GM23338 (cell line): ENCODE measurements at regions not wholly inside any gene's neighbourhood (a gene's known extent, or its start where the extent isn't known, plus 50 kb on each side); places are given as distances from the start of the nearest gene placed in this dataset.

Experiments
- ATAC-seq: fragments of 200-7000 bp; cut with Tn5 transposase; 3 replicates; pipeline ENCODE4 v1.9.1; 2020
- DNase-seq: peaks from one replicate; pipeline ENCODE4 v3.0.0-alpha.2; 2015; ENCODE audit warnings: low spot score
- H2AFZ ChIP-seq: fragments of 200-600 bp; sonication (generic); 2 replicates; pipeline ENCODE4 v1.8.0; 2016; ENCODE audit warnings: antibody characterized with exemption, mild to moderate bottlenecking, moderate library complexity
- H3F3A ChIP-seq: fragments of 200-600 bp; sonication (generic); replicated peaks from 2 replicates; pipeline ENCODE4 v1.8.0; 2017; ENCODE audit warnings: antibody characterized with exemption, mixed run types, low read depth
- H3K27ac ChIP-seq: fragments of 200-600 bp; sonication (generic); 2 replicates; pipeline ENCODE4 v1.6.1; 2016; ENCODE audit warnings: low read depth
- H3K27me3 ChIP-seq: fragments of 200-600 bp; sonication (generic); 2 replicates; pipeline ENCODE4 v1.8.0; 2016; ENCODE audit warnings: mild to moderate bottlenecking, mixed run types, moderate library complexity; ENCODE audit not compliant: insufficient read depth
- H3K36me3 ChIP-seq: fragments of 200-600 bp; sonication (generic); 2 replicates; pipeline ENCODE4 v1.8.0; 2016; ENCODE audit warnings: mild to moderate bottlenecking; ENCODE audit not compliant: insufficient read depth
- H3K4me1 ChIP-seq: fragments of 200-600 bp; sonication (generic); 2 replicates; pipeline ENCODE4 v1.8.0; 2016; ENCODE audit warnings: mild to moderate bottlenecking, moderate library complexity; ENCODE audit not compliant: insufficient read depth
- H3K4me2 ChIP-seq: fragments of 200-600 bp; sonication (generic); 2 replicates; pipeline ENCODE4 v1.7.1; 2017; ENCODE audit warnings: mixed run types
- H3K4me3 ChIP-seq: fragments of 200-600 bp; sonication (generic); 2 replicates; pipeline ENCODE4 v1.6.1; 2016; ENCODE audit warnings: mixed run types
- H3K79me2 ChIP-seq: fragments of 200-600 bp; sonication (generic); replicated peaks from 2 replicates; pipeline ENCODE4 v1.8.0; 2017; ENCODE audit warnings: mild to moderate bottlenecking; ENCODE audit not compliant: insufficient read depth
- H3K9me2 ChIP-seq: fragments of 200-600 bp; sonication (generic); 2 replicates; pipeline ENCODE4 v1.8.0; 2017; ENCODE audit not compliant: insufficient read depth
- H4K20me1 ChIP-seq: fragments of 200-600 bp; sonication (generic); replicated peaks from 2 replicates; pipeline ENCODE4 v1.8.0; 2017; ENCODE audit warnings: mild to moderate bottlenecking; ENCODE audit not compliant: insufficient read depth
- H3K27ac Mint-ChIP-seq: 2 replicates; pipeline ENCODE4 v1.8.0; 2020; ENCODE audit warnings: inconsistent platforms, mild to moderate bottlenecking, moderate library complexity, mixed read lengths
- H3K27me3 Mint-ChIP-seq: 3 replicates; pipeline ENCODE4 v1.8.0; 2022; ENCODE audit warnings: low read depth, mild to moderate bottlenecking, moderate library complexity, mixed read lengths, inconsistent platforms; ENCODE audit not compliant: insufficient read depth, poor library complexity
- H3K36me3 Mint-ChIP-seq: 3 replicates; pipeline ENCODE4 v1.8.0; 2021; ENCODE audit warnings: low read depth, mild to moderate bottlenecking, inconsistent platforms, moderate library complexity, mixed read lengths
- H3K4me1 Mint-ChIP-seq: 3 replicates; pipeline ENCODE4 v1.8.0; 2020; ENCODE audit warnings: mild to moderate bottlenecking, inconsistent platforms, mixed read lengths
- H3K4me3 Mint-ChIP-seq: 3 replicates; pipeline ENCODE4 v1.8.0; 2021; ENCODE audit warnings: moderate library complexity, mild to moderate bottlenecking, inconsistent platforms, mixed read lengths
- H3K9me3 Mint-ChIP-seq: 3 replicates; pipeline ENCODE4 v1.8.0; 2020; ENCODE audit warnings: moderate library complexity, mild to moderate bottlenecking, inconsistent platforms, mixed read lengths
- STAT1 ChIP-seq: IDR thresholded peaks from one replicate; pipeline ENCODE4 v1.6.1; 2016; ENCODE audit warnings: antibody characterized with exemption; ENCODE audit not compliant: unreplicated experiment
- ZNF331 ChIP-seq: fragments of 250-450 bp; sonication (Bioruptor Pico); IDR thresholded peaks from 2 replicates; pipeline ENCODE4 v1.5.0; 2020; ENCODE audit warnings: low read depth, mild to moderate bottlenecking, moderate library complexity
- TF ChIP-seq, protein P1 (sequence below): IDR thresholded peaks from 2 replicates; pipeline ENCODE4 v1.6.1; 2016; ENCODE audit warnings: antibody characterized with exemption
- TF ChIP-seq, protein P2 (sequence below): fragments of 250-450 bp; sonication (Bioruptor Pico); IDR thresholded peaks from 2 replicates; pipeline ENCODE4 v1.5.0; 2020; ENCODE audit warnings: mild to moderate bottlenecking, moderate library complexity

DNA sequence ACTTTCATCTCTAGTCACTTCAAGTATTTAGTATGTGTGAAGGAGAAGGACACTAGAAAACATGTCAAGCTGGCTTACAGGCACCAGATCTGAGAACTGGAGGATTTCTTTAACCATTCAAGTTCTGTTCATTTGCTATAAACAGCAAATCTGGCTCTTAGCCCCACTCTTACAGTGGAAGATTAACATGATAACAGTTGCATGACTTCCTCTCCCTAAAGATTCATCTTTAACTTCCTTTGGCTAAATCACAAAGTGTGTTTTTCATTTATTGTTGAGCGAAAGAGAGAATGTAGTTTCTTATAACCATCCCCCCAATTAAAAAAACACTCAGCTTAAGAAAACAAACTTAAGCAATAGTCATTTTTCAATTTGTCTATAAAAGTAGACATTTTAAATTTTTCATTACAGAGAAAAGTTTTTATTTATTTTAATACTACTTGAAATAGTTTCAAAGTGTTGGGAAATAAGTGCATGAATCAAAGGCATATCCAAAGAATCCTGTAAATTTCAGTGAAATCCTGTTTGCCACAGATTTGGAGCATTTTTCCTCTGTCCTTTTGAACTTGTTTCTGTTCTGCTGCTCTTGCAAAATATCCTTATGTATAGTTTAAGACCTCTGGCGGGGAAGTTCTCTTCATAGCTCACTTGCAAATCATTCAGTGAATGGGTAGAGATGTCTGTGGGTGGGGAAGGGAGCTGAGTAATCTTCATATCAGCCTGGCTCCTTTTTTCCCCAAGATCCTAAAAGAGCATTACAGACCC is 241.0 kb upstream of the RBBP8 start:
- H3K4me2 ChIP-seq = peak overlapping the region; percentile 68
- no peaks in the 10 kb centered on the region for H4K20me1 ChIP-seq
- H3K9me2 ChIP-seq = 0 out of 2 replicates have a peak, but pooled peaks cover 5% of the 10 kb centered on the region
- H2AFZ ChIP-seq = no peak overlapping the region
- DNase-seq (no peak), ATAC-seq (no peak)
- TF ChIP-seq STAT1 (no peak), ZNF331 (CRISPR knock-in tag) (no peak)
- TF ChIP-seq, protein P1, sequence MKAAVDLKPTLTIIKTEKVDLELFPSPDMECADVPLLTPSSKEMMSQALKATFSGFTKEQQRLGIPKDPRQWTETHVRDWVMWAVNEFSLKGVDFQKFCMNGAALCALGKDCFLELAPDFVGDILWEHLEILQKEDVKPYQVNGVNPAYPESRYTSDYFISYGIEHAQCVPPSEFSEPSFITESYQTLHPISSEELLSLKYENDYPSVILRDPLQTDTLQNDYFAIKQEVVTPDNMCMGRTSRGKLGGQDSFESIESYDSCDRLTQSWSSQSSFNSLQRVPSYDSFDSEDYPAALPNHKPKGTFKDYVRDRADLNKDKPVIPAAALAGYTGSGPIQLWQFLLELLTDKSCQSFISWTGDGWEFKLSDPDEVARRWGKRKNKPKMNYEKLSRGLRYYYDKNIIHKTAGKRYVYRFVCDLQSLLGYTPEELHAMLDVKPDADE = no peak
- TF ChIP-seq, protein P2, sequence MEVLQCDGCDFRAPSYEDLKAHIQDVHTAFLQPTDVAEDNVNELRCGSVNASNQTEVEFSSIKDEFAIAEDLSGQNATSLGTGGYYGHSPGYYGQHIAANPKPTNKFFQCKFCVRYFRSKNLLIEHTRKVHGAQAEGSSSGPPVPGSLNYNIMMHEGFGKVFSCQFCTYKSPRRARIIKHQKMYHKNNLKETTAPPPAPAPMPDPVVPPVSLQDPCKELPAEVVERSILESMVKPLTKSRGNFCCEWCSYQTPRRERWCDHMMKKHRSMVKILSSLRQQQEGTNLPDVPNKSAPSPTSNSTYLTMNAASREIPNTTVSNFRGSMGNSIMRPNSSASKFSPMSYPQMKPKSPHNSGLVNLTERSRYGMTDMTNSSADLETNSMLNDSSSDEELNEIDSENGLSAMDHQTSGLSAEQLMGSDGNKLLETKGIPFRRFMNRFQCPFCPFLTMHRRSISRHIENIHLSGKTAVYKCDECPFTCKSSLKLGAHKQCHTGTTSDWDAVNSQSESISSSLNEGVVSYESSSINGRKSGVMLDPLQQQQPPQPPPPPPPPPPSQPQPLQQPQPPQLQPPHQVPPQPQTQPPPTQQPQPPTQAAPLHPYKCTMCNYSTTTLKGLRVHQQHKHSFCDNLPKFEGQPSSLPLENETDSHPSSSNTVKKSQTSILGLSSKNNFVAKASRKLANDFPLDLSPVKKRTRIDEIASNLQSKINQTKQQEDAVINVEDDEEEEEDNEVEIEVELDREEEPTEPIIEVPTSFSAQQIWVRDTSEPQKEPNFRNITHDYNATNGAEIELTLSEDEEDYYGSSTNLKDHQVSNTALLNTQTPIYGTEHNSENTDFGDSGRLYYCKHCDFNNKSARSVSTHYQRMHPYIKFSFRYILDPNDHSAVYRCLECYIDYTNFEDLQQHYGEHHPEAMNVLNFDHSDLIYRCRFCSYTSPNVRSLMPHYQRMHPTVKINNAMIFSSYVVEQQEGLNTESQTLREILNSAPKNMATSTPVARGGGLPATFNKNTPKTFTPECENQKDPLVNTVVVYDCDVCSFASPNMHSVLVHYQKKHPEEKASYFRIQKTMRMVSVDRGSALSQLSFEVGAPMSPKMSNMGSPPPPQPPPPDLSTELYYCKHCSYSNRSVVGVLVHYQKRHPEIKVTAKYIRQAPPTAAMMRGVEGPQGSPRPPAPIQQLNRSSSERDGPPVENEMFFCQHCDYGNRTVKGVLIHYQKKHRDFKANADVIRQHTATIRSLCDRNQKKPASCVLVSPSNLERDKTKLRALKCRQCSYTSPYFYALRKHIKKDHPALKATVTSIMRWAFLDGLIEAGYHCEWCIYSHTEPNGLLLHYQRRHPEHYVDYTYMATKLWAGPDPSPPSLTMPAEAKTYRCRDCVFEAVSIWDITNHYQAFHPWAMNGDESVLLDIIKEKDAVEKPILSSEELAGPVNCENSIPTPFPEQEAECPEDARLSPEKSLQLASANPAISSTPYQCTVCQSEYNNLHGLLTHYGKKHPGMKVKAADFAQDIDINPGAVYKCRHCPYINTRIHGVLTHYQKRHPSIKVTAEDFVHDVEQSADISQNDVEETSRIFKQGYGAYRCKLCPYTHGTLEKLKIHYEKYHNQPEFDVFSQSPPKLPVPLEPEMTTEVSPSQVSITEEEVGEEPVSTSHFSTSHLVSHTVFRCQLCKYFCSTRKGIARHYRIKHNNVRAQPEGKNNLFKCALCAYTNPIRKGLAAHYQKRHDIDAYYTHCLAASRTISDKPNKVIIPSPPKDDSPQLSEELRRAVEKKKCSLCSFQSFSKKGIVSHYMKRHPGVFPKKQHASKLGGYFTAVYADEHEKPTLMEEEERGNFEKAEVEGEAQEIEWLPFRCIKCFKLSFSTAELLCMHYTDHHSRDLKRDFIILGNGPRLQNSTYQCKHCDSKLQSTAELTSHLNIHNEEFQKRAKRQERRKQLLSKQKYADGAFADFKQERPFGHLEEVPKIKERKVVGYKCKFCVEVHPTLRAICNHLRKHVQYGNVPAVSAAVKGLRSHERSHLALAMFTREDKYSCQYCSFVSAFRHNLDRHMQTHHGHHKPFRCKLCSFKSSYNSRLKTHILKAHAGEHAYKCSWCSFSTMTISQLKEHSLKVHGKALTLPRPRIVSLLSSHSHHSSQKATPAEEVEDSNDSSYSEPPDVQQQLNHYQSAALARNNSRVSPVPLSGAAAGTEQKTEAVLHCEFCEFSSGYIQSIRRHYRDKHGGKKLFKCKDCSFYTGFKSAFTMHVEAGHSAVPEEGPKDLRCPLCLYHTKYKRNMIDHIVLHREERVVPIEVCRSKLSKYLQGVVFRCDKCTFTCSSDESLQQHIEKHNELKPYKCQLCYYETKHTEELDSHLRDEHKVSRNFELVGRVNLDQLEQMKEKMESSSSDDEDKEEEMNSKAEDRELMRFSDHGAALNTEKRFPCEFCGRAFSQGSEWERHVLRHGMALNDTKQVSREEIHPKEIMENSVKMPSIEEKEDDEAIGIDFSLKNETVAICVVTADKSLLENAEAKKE = no peak
- H3K27ac ChIP-seq = no peak overlapping the region
- H3K27me3 Mint-ChIP-seq = peaks cover 4% of the 10 kb centered on the region
- H3K79me2 ChIP-seq = no peaks in the 10 kb centered on the region
- H3K4me1 Mint-ChIP-seq = peaks cover 15% of the 10 kb centered on the region
- H3F3A ChIP-seq = no peaks in the 10 kb centered on the region
- no peaks in the 10 kb centered on the region for H3K36me3 ChIP-seq
- no peaks in the 10 kb centered on the region for H3K27me3 ChIP-seq
- H3K4me3 ChIP-seq = no peak overlapping the region
- peaks cover 18% of the 10 kb centered on the region for H3K4me1 ChIP-seq
- peaks cover 1% of the 10 kb centered on the region; the same call in 2 of the 3 replicates for H3K36me3 Mint-ChIP-seq
- no peak overlapping the region for H3K27ac Mint-ChIP-seq
- H3K9me3 Mint-ChIP-seq = no peaks in the 10 kb centered on the region; the same call in 1 of the 3 replicates
- no peak overlapping the region for H3K4me3 Mint-ChIP-seq
